ENCODE measurements at regions not wholly inside any gene's neighbourhood (a gene's known extent, or its start where the extent isn't known, plus 50 kb on each side); places are given as distances from the start of the nearest gene placed in this dataset.
"Not testable (repeated sequence)": the region's sequence is repeated elsewhere in the genome, so short reads cannot be mapped to it uniquely, and the experiment has no call there.

GRCh38 chr11:95655536-95655935 is 134.0 kb downstream of the FAM76B start:
- in situ Hi-C loops (cut with HindIII; ENCODE audit: low sequenced_read_pairs) = no loop called here

GRCh38 chr11:95653680-95654079 is 135.9 kb downstream of the FAM76B start:
- in situ Hi-C loops (cut with HindIII; ENCODE audit: low sequenced_read_pairs) = no loop called here
- DNase-seq (ENCODE audit: low spot score) = no peak

More at GRCh38 chr11:95655536-95655935, 134.0 kb downstream of the FAM76B start:
- DNase-seq (ENCODE audit: low spot score) = no peak

DNA sequence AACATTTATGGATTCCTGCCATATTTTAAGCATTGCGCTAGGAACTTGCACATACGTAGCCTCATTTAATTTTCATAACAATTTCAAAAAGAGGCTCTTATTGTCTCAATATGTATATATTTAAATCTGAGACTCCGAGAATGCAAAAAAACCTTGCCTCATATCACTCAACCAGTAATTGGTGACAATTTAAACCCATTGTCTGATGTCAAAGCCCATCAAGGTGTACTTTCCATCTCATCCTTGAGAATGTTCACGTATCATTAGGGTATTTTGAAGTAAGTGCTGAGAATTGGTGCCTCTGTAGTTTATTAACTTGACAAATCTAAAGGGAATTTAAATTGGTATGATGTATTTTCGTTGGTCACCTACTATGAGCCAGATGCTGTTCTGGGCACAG is 136.5 kb downstream of the FAM76B start:
- in situ Hi-C loops (cut with HindIII; ENCODE audit: low sequenced_read_pairs) = no loop called here

GRCh38 chr11:95652002-95652472 is 137.5 kb downstream of the FAM76B start:
- no peak for DNase-seq (ENCODE audit: low spot score)
- in situ Hi-C loops (cut with HindIII; ENCODE audit: low sequenced_read_pairs) = no loop called here

More for the DNA sequence above, 136.5 kb downstream of the FAM76B start:
- no peak for DNase-seq (ENCODE audit: low spot score)

DNA sequence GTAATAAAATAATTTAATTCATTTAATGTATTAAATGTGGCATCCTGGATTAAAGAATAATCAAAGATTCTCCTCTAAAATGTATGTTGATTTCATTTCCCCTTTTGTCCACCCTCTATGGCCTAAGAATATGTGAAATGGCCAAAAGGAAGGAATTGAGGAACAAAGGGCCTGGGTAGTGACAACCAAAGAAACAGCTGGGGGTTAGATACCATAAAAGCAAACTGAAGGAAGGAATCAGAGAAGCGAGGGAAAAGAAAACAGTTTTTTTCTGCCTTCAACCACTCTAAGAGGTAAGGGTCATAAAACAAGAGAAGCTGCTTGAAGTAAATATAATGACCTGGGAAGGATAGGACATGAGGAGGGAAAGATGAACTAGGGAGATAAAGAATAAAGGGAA is 139.3 kb downstream of the FAM76B start:
- DNase-seq (ENCODE audit: low spot score) = no peak
- in situ Hi-C loops (cut with HindIII; ENCODE audit: low sequenced_read_pairs) = no loop called here

- no peak for DNase-seq (ENCODE audit: low spot score)
- in situ Hi-C loops (cut with HindIII; ENCODE audit: low sequenced_read_pairs) = no loop called here
Observed at GRCh38 chr11:95647871-95648270, 141.7 kb downstream of the FAM76B start.

DNA sequence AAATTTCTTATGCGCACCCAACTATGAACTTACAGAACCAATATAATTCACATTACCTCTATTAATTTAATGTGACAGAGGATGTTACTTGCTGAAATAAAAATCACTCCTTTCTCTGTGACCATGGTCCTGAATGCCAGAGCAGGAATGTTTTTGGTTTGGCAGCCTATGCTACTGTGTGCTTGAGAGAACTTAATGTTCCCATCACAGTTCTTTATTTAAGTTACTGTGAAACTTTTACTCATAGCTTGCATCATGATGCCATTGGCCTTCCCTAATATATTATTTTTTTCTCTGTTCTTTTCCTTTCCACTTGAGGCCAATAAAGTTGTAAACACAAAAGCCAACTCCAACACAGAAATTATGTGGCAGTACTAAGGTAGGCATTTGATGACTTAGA is 142.2 kb downstream of the FAM76B start:
- no peak for DNase-seq (ENCODE audit: low spot score)
- in situ Hi-C loops (cut with HindIII; ENCODE audit: low sequenced_read_pairs) = no loop called here

- in situ Hi-C loops (cut with HindIII; ENCODE audit: low sequenced_read_pairs) = no loop called here
- DNase-seq (ENCODE audit: low spot score) = peak; percentile 74
Observed at GRCh38 chr11:95641495-95641894, 148.1 kb downstream of the FAM76B start.

DNA sequence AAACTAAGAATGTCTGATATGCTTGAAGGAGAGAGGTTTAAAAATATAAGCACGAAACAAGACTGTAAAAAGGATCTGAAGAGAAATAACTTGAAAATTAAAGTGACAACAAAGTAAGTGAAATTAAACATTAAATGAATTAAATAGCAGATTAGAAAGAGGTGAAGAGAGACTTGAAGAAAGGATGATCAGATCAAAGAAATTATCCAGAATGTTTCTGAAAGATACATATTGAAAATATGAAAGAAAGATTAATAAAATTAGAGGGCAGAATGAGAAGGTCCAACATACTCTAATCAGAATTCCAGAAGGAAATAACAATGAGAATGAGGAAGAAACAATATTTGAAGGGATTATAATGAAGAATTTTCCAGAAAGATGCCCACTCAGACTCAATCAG is 151.1 kb downstream of the FAM76B start:
- no peak for DNase-seq (ENCODE audit: low spot score)
- in situ Hi-C loops (cut with HindIII; ENCODE audit: low sequenced_read_pairs) = no loop called here

- DNase-seq (ENCODE audit: low spot score) = no peak
- in situ Hi-C loops (cut with HindIII; ENCODE audit: low sequenced_read_pairs) = no loop called here
Observed at GRCh38 chr11:95625164-95625900, 164.2 kb downstream of the FAM76B start.

- no peak for DNase-seq (ENCODE audit: low spot score)
- in situ Hi-C loops (cut with HindIII; ENCODE audit: low sequenced_read_pairs) = no loop called here
Observed at GRCh38 chr11:95616256-95616804, 173.3 kb downstream of the FAM76B start.

DNA sequence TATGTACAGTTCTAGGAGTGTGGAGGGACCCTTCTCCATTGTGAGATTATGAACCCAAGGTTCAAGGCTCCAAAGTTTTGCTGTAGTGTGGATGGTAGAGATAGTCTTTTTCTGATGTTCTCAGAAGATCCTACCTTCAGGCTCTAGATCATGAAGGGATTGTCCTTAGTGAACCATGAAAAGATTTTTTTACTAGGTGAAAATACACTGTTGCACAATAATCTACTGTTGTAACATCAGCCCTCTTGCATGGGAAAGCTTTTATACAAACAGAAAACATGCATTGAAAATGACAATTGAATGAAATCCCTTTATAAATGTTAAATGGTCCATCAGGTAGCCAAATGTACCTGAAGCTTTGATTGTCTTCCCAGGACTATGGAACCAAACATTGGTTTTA is 177.8 kb downstream of the FAM76B start:
- in situ Hi-C loops (cut with HindIII; ENCODE audit: low sequenced_read_pairs) = no loop called here
- no peak for DNase-seq (ENCODE audit: low spot score)

- in situ Hi-C loops (cut with HindIII; ENCODE audit: low sequenced_read_pairs); DNase-seq (ENCODE audit: low spot score): not testable (repeated sequence)
Observed at GRCh38 chr11:95610185-95610584, 179.4 kb downstream of the FAM76B start.

GRCh38 chr11:95608093-95608492 is 181.5 kb downstream of the FAM76B start:
- DNase-seq (ENCODE audit: low spot score) = no peak
- in situ Hi-C loops (cut with HindIII; ENCODE audit: low sequenced_read_pairs) = no loop called here

- DNase-seq (ENCODE audit: low spot score) = no peak
- in situ Hi-C loops (cut with HindIII; ENCODE audit: low sequenced_read_pairs) = no loop called here
Observed at GRCh38 chr11:95606824-95607223, 182.8 kb downstream of the FAM76B start.

DNA sequence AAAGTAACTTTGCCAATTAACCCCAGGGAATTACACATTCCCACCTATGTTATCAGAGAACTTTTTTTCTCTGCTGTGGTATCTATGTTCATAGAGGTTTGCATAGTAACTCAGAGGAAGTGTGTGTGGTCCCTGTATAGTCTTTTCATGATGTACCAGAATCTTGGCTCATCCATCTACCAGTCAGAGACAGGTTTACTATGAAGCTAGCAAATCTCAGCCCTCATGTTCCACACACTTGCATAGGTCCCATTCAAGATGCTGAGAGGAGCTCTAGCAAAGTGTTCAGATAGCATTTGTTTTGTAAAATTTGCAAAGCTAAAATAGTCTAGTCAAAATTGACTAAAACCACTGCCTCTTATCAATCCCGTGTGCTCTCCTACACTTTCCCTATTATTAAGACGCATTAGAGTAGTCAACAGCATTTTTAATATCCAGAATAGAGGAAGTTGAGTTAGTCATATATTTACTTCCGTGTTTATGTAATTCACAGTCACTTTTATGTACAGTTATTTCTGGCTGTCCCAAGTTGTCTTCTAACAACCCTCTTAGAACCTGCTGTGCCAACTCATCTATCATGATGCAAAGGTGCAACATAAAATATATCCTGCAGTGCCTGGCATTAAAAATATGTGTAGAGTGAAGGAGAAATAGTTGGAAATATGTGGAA is 184.2 kb downstream of the FAM76B start:
- DNase-seq (ENCODE audit: low spot score) = no peak
- in situ Hi-C loops (cut with HindIII; ENCODE audit: low sequenced_read_pairs) = no loop called here

DNA sequence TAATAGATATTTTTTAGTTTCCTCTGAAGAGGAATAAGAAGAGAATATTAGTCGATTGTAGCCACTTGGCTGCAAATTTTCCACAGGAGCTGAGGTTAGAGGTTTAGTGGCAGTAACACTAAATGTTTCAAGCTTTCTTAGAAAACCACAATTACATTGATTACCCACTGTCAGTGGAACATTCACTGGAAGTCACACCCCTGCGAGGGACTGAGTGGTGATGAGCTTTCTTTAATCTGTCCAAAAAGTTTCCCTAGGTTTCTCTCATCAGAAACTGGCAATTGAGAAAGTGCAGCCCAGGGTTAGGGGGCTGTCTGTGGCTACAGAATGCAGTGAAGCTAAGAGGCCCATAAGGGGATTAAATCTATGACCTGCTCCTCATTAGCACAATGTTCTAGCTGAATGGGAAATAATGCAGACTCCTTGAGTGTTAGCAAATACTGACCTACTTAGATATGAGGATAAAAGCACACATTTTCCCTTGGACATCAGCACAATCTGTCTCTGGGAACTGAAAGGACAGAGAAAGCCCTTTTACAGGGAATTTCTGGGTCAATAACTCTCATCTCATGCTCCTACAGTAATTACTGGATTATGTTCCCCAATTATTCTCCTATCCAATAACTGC is 189.5 kb downstream of the FAM76B start:
- in situ Hi-C loops (cut with HindIII; ENCODE audit: low sequenced_read_pairs) = no loop called here
- peak; percentile 11 for DNase-seq (ENCODE audit: low spot score)

- in situ Hi-C loops (cut with HindIII; ENCODE audit: low sequenced_read_pairs) = no loop called here
- DNase-seq (ENCODE audit: low spot score) = no peak
Observed at GRCh38 chr11:95595973-95596489, 193.6 kb downstream of the FAM76B start.

DNA sequence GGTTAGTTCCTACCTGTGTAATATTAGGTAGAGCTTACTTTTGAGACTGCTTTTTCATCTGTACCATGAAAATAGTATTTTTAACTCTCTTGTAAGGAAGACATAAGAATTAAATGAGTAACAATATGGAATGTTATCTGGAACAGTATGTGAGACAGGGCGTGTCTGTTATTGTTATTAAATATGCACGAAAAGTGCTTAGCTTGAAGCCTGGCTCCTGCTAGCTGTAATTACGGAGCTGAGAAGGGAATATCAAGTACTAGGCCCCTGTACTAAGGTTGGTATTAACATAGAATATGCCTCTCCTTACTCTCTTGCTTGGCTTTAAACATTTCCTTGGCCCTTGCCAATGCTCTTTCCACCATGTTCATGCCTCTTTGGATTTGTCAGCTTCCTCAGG is 194.0 kb downstream of the FAM76B start:
- no peak for DNase-seq (ENCODE audit: low spot score)
- in situ Hi-C loops (cut with HindIII; ENCODE audit: low sequenced_read_pairs) = no loop called here

GRCh38 chr11:95593111-95593510 is 196.5 kb downstream of the FAM76B start:
- DNase-seq (ENCODE audit: low spot score) = peak; percentile 15
- in situ Hi-C loops (cut with HindIII; ENCODE audit: low sequenced_read_pairs) = no loop called here
